ENCODE measurements at regions not wholly inside any gene's neighbourhood (a gene's known extent, or its start where the extent isn't known, plus 50 kb on each side); places are given as distances from the start of the nearest gene placed in this dataset.

DNA sequence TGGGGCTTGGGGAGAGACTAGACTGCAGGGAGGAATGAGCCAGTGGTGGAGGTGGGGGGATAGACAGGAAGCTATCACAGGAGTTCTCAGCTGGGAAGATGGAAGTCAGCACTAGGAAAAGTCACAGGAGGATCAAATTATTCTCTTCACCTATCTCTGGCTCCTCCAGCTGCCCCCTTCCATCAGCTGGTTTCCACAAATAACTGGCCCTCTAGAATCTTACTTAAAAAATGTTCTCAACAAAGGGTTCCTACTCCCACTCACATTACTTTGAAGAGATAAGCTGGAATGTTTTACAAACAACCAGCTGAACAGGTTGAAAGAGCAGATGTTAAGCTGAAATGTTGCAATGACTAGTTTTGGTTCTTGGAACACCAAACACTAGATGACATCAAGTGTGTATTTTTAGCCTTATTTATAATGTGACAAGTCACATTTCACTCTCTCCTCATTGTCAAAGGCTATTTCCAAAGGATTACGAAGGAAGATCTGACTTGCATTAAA, 102.7 kb upstream of the AADACL2 start:
- no peaks in the 10 kb centered on the region for H3K4me1 Mint-ChIP-seq (ENCODE audit: low read depth)
- no peak for ATAC-seq
- intact Hi-C loops (cut with micrococcal nuclease): no loop called here
- H3K27ac Mint-ChIP-seq: no peak overlapping the region
- CTCF ChIA-PET: interaction anchor here (1.1 kb wide), 1 partner anchor 163 kb away, joined by 3 read pairs; no protein-coding TSS in a partner anchor
- no peaks in the 10 kb centered on the region for H3K9me3 Mint-ChIP-seq
- no peak overlapping the region for H3K4me3 Mint-ChIP-seq
- TF ChIP-seq, protein P1, sequence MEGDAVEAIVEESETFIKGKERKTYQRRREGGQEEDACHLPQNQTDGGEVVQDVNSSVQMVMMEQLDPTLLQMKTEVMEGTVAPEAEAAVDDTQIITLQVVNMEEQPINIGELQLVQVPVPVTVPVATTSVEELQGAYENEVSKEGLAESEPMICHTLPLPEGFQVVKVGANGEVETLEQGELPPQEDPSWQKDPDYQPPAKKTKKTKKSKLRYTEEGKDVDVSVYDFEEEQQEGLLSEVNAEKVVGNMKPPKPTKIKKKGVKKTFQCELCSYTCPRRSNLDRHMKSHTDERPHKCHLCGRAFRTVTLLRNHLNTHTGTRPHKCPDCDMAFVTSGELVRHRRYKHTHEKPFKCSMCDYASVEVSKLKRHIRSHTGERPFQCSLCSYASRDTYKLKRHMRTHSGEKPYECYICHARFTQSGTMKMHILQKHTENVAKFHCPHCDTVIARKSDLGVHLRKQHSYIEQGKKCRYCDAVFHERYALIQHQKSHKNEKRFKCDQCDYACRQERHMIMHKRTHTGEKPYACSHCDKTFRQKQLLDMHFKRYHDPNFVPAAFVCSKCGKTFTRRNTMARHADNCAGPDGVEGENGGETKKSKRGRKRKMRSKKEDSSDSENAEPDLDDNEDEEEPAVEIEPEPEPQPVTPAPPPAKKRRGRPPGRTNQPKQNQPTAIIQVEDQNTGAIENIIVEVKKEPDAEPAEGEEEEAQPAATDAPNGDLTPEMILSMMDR (IDR thresholded peaks at IDR 0.05): no peak
- H3K27me3 Mint-ChIP-seq: no peaks in the 10 kb centered on the region
- no peaks in the 10 kb centered on the region for H3K36me3 Mint-ChIP-seq (ENCODE audit: low read depth)
- POLR2A ChIA-PET: no interaction called here
- no peak for DNase-seq

DNA sequence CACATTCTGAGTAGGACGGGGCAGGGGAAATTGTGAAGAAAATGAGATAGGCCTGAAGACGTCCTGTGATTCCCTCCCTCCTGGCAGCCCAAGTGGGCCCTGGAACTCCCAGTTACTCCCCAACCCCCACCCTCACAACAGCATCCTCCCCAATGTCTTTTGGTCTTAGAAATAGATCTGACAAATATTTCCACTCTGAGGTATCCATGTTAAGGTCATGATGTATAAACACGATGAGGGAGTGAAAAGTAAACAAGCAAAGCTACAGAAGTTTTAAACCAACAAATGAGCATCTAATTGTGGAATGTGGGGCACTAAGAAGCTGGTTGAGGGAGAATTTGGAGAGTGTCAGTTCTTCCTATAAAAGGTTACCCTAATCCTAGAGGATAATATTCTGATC, 103.7 kb upstream of the AADACL2 start:
- Mint-ChIP-seq H3K4me1 (ENCODE audit: low read depth) (no peaks in the 10 kb centered on the region), H3K9me3 (no peaks in the 10 kb centered on the region), H3K4me3 (no peak overlapping the region), H3K36me3 (ENCODE audit: low read depth) (no peaks in the 10 kb centered on the region), H3K27ac (no peak overlapping the region), H3K27me3 (no peaks in the 10 kb centered on the region)
- POLR2A ChIA-PET: no interaction called here
- CTCF ChIA-PET: no interaction called here
- intact Hi-C loops (cut with micrococcal nuclease): no loop called here
- TF ChIP-seq, protein P1 (IDR thresholded peaks at IDR 0.05): no peak
- DNase-seq: no peak
- ATAC-seq: no peak

DNA sequence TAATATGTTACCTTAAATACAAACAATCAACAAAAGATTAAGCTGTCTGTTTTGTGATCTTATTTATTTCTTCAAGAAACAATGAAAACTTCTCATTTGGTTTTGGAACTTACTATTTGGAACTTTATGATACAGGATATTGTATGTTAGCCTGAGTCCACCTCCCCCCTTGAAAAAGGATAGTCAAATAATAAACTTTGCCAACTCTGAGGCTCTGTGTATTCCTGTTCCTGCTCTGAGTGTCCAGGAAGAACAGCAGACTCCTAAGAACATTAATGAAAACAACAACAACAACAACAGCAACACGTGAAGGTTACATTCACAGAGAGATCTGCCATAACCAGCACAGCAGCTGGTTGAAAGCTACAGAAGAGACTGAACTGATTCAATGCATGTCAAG, 108.1 kb upstream of the AADACL2 start:
- no peaks in the 10 kb centered on the region for H3K4me1 Mint-ChIP-seq (ENCODE audit: low read depth)
- no peak overlapping the region for H3K4me3 Mint-ChIP-seq
- no peak for DNase-seq
- no peaks in the 10 kb centered on the region for H3K9me3 Mint-ChIP-seq
- no peaks in the 10 kb centered on the region for H3K27me3 Mint-ChIP-seq
- TF ChIP-seq, protein P1 (IDR thresholded peaks at IDR 0.05): no peak
- CTCF ChIA-PET: no interaction called here
- H3K36me3 Mint-ChIP-seq (ENCODE audit: low read depth): no peaks in the 10 kb centered on the region
- ATAC-seq: no peak
- intact Hi-C loops (cut with micrococcal nuclease): no loop called here
- no peak overlapping the region for H3K27ac Mint-ChIP-seq
- POLR2A ChIA-PET: no interaction called here

DNA sequence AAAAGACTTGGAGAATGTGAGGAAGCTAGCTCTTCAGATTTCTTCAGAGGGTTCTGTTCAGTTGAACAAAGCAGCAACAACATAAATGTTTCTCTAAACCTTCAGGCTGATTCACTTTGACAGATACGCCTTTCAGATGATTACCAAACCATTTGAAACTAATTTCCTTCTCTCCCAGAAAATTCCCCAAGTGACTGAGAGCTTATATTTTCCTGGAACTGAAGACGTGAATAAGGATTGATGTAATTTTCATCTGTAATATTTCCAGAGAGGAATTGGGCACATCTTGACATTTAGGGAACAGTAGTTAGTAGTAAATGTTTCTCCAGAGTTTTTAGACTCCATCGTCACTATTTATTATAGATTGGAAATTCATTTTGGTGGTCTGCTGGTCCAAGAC, 108.6 kb upstream of the AADACL2 start:
- intact Hi-C loops (cut with micrococcal nuclease): no loop called here
- Mint-ChIP-seq H3K36me3 (ENCODE audit: low read depth) (no peaks in the 10 kb centered on the region), H3K27me3 (no peaks in the 10 kb centered on the region), H3K27ac (no peak overlapping the region), H3K4me3 (no peak overlapping the region), H3K4me1 (ENCODE audit: low read depth) (no peaks in the 10 kb centered on the region), H3K9me3 (no peaks in the 10 kb centered on the region)
- POLR2A ChIA-PET: no interaction called here
- CTCF ChIA-PET: no interaction called here
- DNase-seq (no peak), ATAC-seq (no peak)
- TF ChIP-seq, protein P1 (IDR thresholded peaks at IDR 0.05): no peak

DNA sequence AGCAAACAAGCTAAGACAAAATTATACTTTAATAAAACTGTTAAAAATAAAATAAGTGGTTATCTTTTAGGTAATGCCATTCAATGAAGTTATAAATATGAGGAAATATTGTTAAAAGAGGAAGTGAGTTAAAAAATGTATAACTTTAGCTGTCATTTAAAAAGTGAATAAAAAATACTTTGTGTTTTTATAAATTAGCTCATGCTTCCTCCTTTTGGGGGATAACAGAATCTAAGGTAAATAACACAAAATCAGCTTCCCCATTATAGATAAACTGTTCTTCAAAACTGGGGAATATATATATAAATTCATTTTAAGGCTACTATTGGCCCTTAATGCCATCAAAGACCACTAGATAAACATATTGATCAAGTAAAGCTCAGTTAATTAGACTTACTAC, 113.7 kb upstream of the AADACL2 start:
- ATAC-seq: no peak
- peaks cover 2% of the 10 kb centered on the region for H3K27me3 Mint-ChIP-seq
- CTCF ChIA-PET: interaction anchor here (1.0 kb wide), 1 partner anchor 153 kb away, joined by 3 read pairs; no protein-coding TSS in a partner anchor
- intact Hi-C loops (cut with micrococcal nuclease): no loop called here
- H3K27ac Mint-ChIP-seq: no peak overlapping the region
- POLR2A ChIA-PET: no interaction called here
- TF ChIP-seq, protein P1 (IDR thresholded peaks at IDR 0.05): no peak
- no peaks in the 10 kb centered on the region for H3K36me3 Mint-ChIP-seq (ENCODE audit: low read depth)
- no peak overlapping the region for H3K4me3 Mint-ChIP-seq
- no peaks in the 10 kb centered on the region for H3K9me3 Mint-ChIP-seq
- H3K4me1 Mint-ChIP-seq (ENCODE audit: low read depth): no peaks in the 10 kb centered on the region
- no peak for DNase-seq

Data from activated CD8-positive, alpha-beta T cell treated with anti-CD3 and anti-CD28 coated beads for 36 hours (primary cell).